Natural killer cell (primary cell): ENCODE measurements at regions not wholly inside any gene's neighbourhood (a gene's known extent, or its start where the extent isn't known, plus 50 kb on each side); places are given as distances from the start of the nearest gene placed in this dataset.

Experiments
- ATAC-seq, 3 donors: fragments of 150-1000 bp in 2 of 3; fragments of 200-7000 bp in 1 of 3; cut with Tn5 transposase; 1 replicate in 1 of 3; 2 replicates in 2 of 3; pipeline ENCODE4 v1.10.0; 2021; ENCODE audit warnings: mild to moderate bottlenecking in 2 of 3, moderate library complexity in 2 of 3
- DNase-seq, 2 donors: peaks; one replicate each; pipeline versions ENCODE4 v3.0.0 to v3.0.0-alpha.2; 2013 to 2021; ENCODE audit warnings: mixed read lengths in 1 of 2
- H3K27ac ChIP-seq: one replicate; pipeline ENCODE4 v1.5.1; 2013; ENCODE audit warnings: mild to moderate bottlenecking, low read length
- H3K27me3 ChIP-seq: one replicate; pipeline ENCODE4 v1.6.1; 2013; ENCODE audit warnings: low read length; ENCODE audit not compliant: control insufficient read depth, insufficient read depth
- H3K36me3 ChIP-seq: one replicate; pipeline ENCODE4 v1.6.1; 2013; ENCODE audit warnings: low read length; ENCODE audit not compliant: control insufficient read depth, insufficient read depth
- H3K4me1 ChIP-seq: one replicate; pipeline ENCODE4 v1.6.1; 2013; ENCODE audit warnings: low read length; ENCODE audit not compliant: control insufficient read depth, insufficient read depth
- H3K4me3 ChIP-seq: one replicate; pipeline ENCODE4 v1.5.1; 2013; ENCODE audit warnings: low read length
- H3K9me3 ChIP-seq: one replicate; pipeline ENCODE4 v1.6.1; 2013; ENCODE audit warnings: low read length; ENCODE audit not compliant: control insufficient read depth, insufficient read depth
- H3K27ac Mint-ChIP-seq, 2 donors: one replicate each; pipeline ENCODE4 v1.8.0; 2022; ENCODE audit warnings: mild to moderate bottlenecking in 2 of 2, mixed read lengths in 2 of 2, moderate library complexity in 1 of 2
- H3K27me3 Mint-ChIP-seq, 2 donors: one replicate each; pipeline ENCODE4 v1.8.0; 2022; ENCODE audit warnings: low read depth in 2 of 2, mixed read lengths in 2 of 2
- H3K36me3 Mint-ChIP-seq: one replicate; pipeline ENCODE4 v1.8.0; 2022; ENCODE audit warnings: mixed read lengths
- H3K4me1 Mint-ChIP-seq, 2 donors: one replicate each; pipeline ENCODE4 v1.8.0; 2022; ENCODE audit warnings: mixed read lengths in 2 of 2
- H3K4me3 Mint-ChIP-seq: one replicate; pipeline ENCODE4 v1.8.0; 2022; ENCODE audit warnings: mild to moderate bottlenecking, moderate library complexity, mixed read lengths
- H3K9me3 Mint-ChIP-seq, 2 donors: one replicate each; pipeline ENCODE4 v1.8.0; 2022; ENCODE audit warnings: mixed read lengths in 2 of 2
- CTCF ChIP-seq: fragments of 200-600 bp; IDR thresholded peaks from one replicate; pipeline ENCODE4 v1.8.0; 2022; ENCODE audit warnings: antibody characterized with exemption
- WGBS: methylation state at CpG from one replicate; pipeline ENCODE4 v1.1.7; 2013; ENCODE audit warnings: missing lambda C conversion rate; ENCODE audit not compliant: insufficient coverage; 5-methylcytosine and 5-hydroxymethylcytosine counted together
- intact Hi-C: fragments of 100-400 bp; cut with micrococcal nuclease; formaldehyde crosslinking; loops from one replicate; pipeline ENCODE4 v1.14.2; 2022

DNA sequence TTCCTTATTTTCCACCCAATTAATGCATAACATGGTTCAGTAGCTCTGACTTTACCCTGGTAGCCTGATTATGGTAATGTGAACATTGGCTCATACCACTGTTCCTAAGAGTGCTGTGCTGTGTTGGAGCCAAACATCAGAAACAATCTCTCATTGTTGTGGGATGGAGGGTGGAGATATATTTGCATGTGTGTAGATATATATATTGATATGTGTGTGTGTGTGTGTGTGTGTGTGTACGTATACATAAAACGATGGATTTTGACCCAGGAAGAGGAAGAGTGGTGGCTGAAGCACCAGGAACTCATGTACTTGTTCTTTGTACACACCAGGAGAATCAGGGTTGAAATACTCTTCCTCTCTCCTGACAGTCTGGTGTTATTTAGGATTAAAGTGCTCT, 247.7 kb downstream of the IL15 start:
- H3K27me3 Mint-ChIP-seq: no peaks in the 10 kb centered on the region
- Histone ChIP-seq H3K9me3 (no peaks in the 10 kb centered on the region), H3K4me3 (no peak overlapping the region), H3K36me3 (no peaks in the 10 kb centered on the region), H3K4me1 (no peaks in the 10 kb centered on the region), H3K27ac (no peak overlapping the region), H3K27me3 (no peaks in the 10 kb centered on the region)
- no peak overlapping the region for H3K27ac Mint-ChIP-seq
- H3K4me1 Mint-ChIP-seq: no peaks in the 10 kb centered on the region
- WGBS: 85% methylated on average over 2 of the region's 2 CpGs
- ATAC-seq (no peak), DNase-seq (no peak)
- intact Hi-C loops: no loop called here
- TF ChIP-seq CTCF: no peak
- no peaks in the 10 kb centered on the region for H3K36me3 Mint-ChIP-seq
- H3K9me3 Mint-ChIP-seq: peaks cover 9 to 16% of the 10 kb centered on the region in 2 donors
- H3K4me3 Mint-ChIP-seq: no peak overlapping the region

DNA sequence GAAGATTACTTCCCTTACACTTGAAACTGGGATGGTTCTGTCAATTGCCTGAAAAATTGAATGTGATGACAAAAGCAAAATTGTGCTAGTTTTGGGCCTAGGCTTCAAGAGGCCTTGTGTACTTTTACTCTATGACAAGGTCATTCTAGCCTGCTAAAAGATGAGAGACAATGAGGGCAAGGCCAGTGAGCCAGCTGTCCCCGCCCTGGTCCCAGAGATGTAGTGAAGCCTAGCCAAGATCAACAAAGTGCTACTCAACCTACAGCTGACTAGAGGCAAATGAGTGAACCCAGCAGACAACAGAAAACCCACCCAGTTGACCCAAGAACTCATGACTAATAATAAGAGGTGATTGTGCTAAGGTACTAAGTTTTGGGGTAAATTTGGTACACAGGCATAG, 248.7 kb downstream of the IL15 start:
- no peaks in the 10 kb centered on the region for H3K9me3 ChIP-seq
- H3K27ac ChIP-seq: no peak overlapping the region
- no peak overlapping the region for H3K27ac Mint-ChIP-seq
- intact Hi-C loops: no loop called here
- no peaks in the 10 kb centered on the region for H3K4me1 Mint-ChIP-seq
- no peaks in the 10 kb centered on the region for H3K36me3 ChIP-seq
- H3K27me3 ChIP-seq: no peaks in the 10 kb centered on the region
- no peaks in the 10 kb centered on the region for H3K27me3 Mint-ChIP-seq
- H3K4me3 Mint-ChIP-seq: no peak overlapping the region
- no peak for TF ChIP-seq CTCF
- no peaks in the 10 kb centered on the region for H3K4me1 ChIP-seq
- H3K36me3 Mint-ChIP-seq: no peaks in the 10 kb centered on the region
- WGBS: 88% methylated on average over 1 of the region's 1 CpG
- H3K4me3 ChIP-seq: no peak overlapping the region
- no peak for DNase-seq
- no peak for ATAC-seq
- H3K9me3 Mint-ChIP-seq: peaks cover 9 to 16% of the 10 kb centered on the region in 2 donors

- WGBS: 33% methylated on average over 1 of the region's 1 CpG
- intact Hi-C loops: no loop called here
- Histone ChIP-seq H3K27me3 (no peaks in the 10 kb centered on the region), H3K4me3 (no peak overlapping the region), H3K9me3 (no peaks in the 10 kb centered on the region), H3K36me3 (no peaks in the 10 kb centered on the region), H3K4me1 (no peaks in the 10 kb centered on the region), H3K27ac (no peak overlapping the region)
- H3K4me1 Mint-ChIP-seq: no peaks in the 10 kb centered on the region
- peaks cover 6 to 12% of the 10 kb centered on the region in 2 donors for H3K9me3 Mint-ChIP-seq
- DNase-seq: no peak
- ATAC-seq: no peak
- no peak for TF ChIP-seq CTCF
- no peaks in the 10 kb centered on the region for H3K27me3 Mint-ChIP-seq
- no peak overlapping the region for H3K4me3 Mint-ChIP-seq
- H3K36me3 Mint-ChIP-seq: no peaks in the 10 kb centered on the region
- H3K27ac Mint-ChIP-seq: no peak overlapping the region
Observed at GRCh38 chr4:141890279-141890678, 253.9 kb downstream of the IL15 start.

- intact Hi-C loops: no loop called here
- WGBS: 82% methylated on average over 6 of the region's 7 CpGs
- Mint-ChIP-seq H3K27ac (no peak overlapping the region), H3K4me3 (no peak overlapping the region), H3K36me3 (no peaks in the 10 kb centered on the region), H3K4me1 (no peaks in the 10 kb centered on the region), H3K9me3 (peaks cover 6% of the 10 kb centered on the region in 2 donors), H3K27me3 (no peaks in the 10 kb centered on the region)
- DNase-seq (no peak), ATAC-seq (no peak)
- H3K4me3 ChIP-seq: no peak overlapping the region
- no peak overlapping the region for H3K27ac ChIP-seq
- H3K27me3 ChIP-seq: no peaks in the 10 kb centered on the region
- H3K9me3 ChIP-seq: no peaks in the 10 kb centered on the region
- no peak for TF ChIP-seq CTCF
- no peaks in the 10 kb centered on the region for H3K4me1 ChIP-seq
- no peaks in the 10 kb centered on the region for H3K36me3 ChIP-seq
Observed at GRCh38 chr4:141891260-141892120, 255.1 kb downstream of the IL15 start.
